T-helper 22 cell (primary cell): ENCODE measurements at regions not wholly inside any gene's neighbourhood (a gene's known extent, or its start where the extent isn't known, plus 50 kb on each side); places are given as distances from the start of the nearest gene placed in this dataset.
"Not testable (repeated sequence)": the region's sequence is repeated elsewhere in the genome, so short reads cannot be mapped to it uniquely, and the experiment has no call there.

Source experiments
- DNase-seq: peaks from one replicate; pipeline ENCODE4 v3.0.0-alpha.2; 2020; ENCODE audit warnings: low read depth

GRCh38 chr6:134604014-134604676 lies 286.2 kb upstream of the SGK1 start:
- DNase-seq: no peak

GRCh38 chr6:134603561-134603960 lies 285.6 kb upstream of the SGK1 start:
- no peak for DNase-seq

- DNase-seq: no peak
These were observed 284.2 kb upstream of the SGK1 start for GRCh38 chr6:134602123-134602522.

GRCh38 chr6:134600671-134601070 lies 282.8 kb upstream of the SGK1 start:
- DNase-seq: no peak

GRCh38 chr6:134599079-134599478 lies 281.2 kb upstream of the SGK1 start:
- DNase-seq: no peak

- DNase-seq: no peak
These were observed 278.3 kb upstream of the SGK1 start for GRCh38 chr6:134596191-134596590.

GRCh38 chr6:134594881-134595280 lies 277.0 kb upstream of the SGK1 start:
- no peak for DNase-seq

- DNase-seq: no peak
These were observed 276.0 kb upstream of the SGK1 start for GRCh38 chr6:134593887-134594286.

- DNase-seq: no peak
These were observed 275.5 kb upstream of the SGK1 start for GRCh38 chr6:134593442-134593841.

- no peak for DNase-seq
These were observed 275.1 kb upstream of the SGK1 start for GRCh38 chr6:134593024-134593423.

- no peak for DNase-seq
These were observed 272.5 kb upstream of the SGK1 start for GRCh38 chr6:134590449-134590848.

- no peak for DNase-seq
These were observed 272.1 kb upstream of the SGK1 start for GRCh38 chr6:134590004-134590403.

GRCh38 chr6:134589512-134589911 lies 271.6 kb upstream of the SGK1 start:
- DNase-seq: no peak

- DNase-seq: no peak
These were observed 270.4 kb upstream of the SGK1 start for GRCh38 chr6:134588267-134588666.

- no peak for DNase-seq
These were observed 267.6 kb upstream of the SGK1 start for GRCh38 chr6:134585517-134585873.

GRCh38 chr6:134584847-134585516 lies 267.1 kb upstream of the SGK1 start:
- DNase-seq: no peak

GRCh38 chr6:134577998-134578397 lies 260.1 kb upstream of the SGK1 start:
- no peak for DNase-seq

GRCh38 chr6:134575221-134575620 lies 257.3 kb upstream of the SGK1 start:
- no peak for DNase-seq

GRCh38 chr6:134574491-134574890 lies 256.6 kb upstream of the SGK1 start:
- DNase-seq: no peak

GRCh38 chr6:134569996-134570395 lies 252.1 kb upstream of the SGK1 start:
- not testable (repeated sequence) for DNase-seq

- no peak for DNase-seq
These were observed 246.8 kb upstream of the SGK1 start for GRCh38 chr6:134564705-134565104.

GRCh38 chr6:134560019-134560418 lies 242.1 kb upstream of the SGK1 start:
- DNase-seq: no peak

GRCh38 chr6:134557509-134557908 lies 239.6 kb upstream of the SGK1 start:
- DNase-seq: no peak

GRCh38 chr6:134555672-134556071 lies 237.8 kb upstream of the SGK1 start:
- DNase-seq: no peak
